ENCODE measurements at regions not wholly inside any gene's neighbourhood (a gene's known extent, or its start where the extent isn't known, plus 50 kb on each side); places are given as distances from the start of the nearest gene placed in this dataset.

DNA sequence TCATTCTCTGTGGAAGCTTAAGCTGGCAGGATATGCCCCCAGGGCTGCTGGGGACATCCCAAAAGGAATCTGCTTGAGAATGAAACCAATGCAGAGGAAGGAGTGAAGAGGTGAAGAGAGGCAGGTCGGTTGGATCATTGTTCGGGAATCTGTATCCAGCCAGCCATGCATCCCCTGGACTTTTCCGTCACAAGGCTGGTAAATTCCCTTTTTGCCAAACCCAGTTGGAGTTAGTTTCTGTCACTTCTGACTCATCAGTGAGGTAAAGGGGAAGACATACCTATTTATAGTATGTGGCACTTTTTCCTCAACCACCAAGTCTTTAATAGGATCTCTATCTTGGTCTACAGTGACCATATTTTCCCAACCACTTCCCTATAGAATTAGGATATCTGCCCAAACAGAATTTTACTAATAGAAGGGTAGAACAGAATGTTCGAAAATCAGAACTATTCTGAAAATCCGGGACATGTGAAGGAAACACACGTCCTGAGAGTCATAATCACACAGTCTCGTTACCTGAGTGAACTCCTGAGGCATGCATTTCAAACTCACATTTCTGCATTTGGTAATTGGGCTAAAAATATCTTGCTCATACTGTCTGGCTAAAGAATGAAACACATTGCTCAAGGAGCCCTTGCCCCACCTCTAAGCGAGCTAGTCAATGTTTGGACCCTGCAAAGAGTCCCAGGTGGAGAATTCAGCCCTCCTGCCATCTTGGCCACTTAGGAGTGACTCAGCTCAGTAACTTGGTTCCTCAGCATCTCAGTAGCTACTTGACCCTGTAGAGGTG lies 289.7 kb upstream of the ADAMTS9 start:
- DNase-seq (ENCODE audit: low spot score): no peak
- H3K36me3 Mint-ChIP-seq (ENCODE audit: low read depth, unreplicated experiment): no peaks in the 10 kb centered on the region
- no peak overlapping the region for H3K4me3 Mint-ChIP-seq (ENCODE audit: unreplicated experiment)
- TF ChIP-seq, protein P1, sequence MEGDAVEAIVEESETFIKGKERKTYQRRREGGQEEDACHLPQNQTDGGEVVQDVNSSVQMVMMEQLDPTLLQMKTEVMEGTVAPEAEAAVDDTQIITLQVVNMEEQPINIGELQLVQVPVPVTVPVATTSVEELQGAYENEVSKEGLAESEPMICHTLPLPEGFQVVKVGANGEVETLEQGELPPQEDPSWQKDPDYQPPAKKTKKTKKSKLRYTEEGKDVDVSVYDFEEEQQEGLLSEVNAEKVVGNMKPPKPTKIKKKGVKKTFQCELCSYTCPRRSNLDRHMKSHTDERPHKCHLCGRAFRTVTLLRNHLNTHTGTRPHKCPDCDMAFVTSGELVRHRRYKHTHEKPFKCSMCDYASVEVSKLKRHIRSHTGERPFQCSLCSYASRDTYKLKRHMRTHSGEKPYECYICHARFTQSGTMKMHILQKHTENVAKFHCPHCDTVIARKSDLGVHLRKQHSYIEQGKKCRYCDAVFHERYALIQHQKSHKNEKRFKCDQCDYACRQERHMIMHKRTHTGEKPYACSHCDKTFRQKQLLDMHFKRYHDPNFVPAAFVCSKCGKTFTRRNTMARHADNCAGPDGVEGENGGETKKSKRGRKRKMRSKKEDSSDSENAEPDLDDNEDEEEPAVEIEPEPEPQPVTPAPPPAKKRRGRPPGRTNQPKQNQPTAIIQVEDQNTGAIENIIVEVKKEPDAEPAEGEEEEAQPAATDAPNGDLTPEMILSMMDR (IDR thresholded peaks at IDR 0.05; ENCODE audit: unreplicated experiment): no peak
- peaks cover 4% of the 10 kb centered on the region for H3K27me3 Mint-ChIP-seq (ENCODE audit: unreplicated experiment)
- H3K27ac Mint-ChIP-seq (ENCODE audit: unreplicated experiment): no peak overlapping the region
- no peaks in the 10 kb centered on the region for H3K9me3 Mint-ChIP-seq (ENCODE audit: unreplicated experiment)
- H3K4me1 Mint-ChIP-seq (ENCODE audit: unreplicated experiment): peaks cover 9% of the 10 kb centered on the region

DNA sequence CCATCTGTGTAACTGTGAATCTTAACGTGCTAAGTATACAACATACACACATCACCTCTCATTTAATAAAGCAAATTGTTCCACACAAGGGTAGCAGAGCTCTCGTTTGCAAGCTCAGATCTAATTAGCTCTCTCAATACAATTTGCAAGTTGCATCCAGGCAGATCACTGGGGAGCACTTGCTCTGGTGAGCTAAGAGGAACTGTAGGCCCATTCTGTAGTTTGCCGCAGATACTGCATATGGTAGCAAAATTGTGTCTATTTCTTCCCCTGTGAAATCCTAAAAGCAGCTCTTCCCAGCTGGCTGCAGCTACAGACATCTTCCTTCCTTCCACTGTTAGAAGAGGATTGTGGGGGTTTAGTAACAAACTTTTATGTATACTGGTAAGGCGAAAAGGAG lies 288.7 kb upstream of the ADAMTS9 start:
- H3K27me3 Mint-ChIP-seq (ENCODE audit: unreplicated experiment): peaks cover 4% of the 10 kb centered on the region
- H3K4me1 Mint-ChIP-seq (ENCODE audit: unreplicated experiment): peaks cover 9% of the 10 kb centered on the region
- DNase-seq (ENCODE audit: low spot score): no peak
- H3K36me3 Mint-ChIP-seq (ENCODE audit: low read depth, unreplicated experiment): no peaks in the 10 kb centered on the region
- H3K4me3 Mint-ChIP-seq (ENCODE audit: unreplicated experiment): no peak overlapping the region
- H3K27ac Mint-ChIP-seq (ENCODE audit: unreplicated experiment): no peak overlapping the region
- TF ChIP-seq, protein P1 (IDR thresholded peaks at IDR 0.05; ENCODE audit: unreplicated experiment): no peak
- H3K9me3 Mint-ChIP-seq (ENCODE audit: unreplicated experiment): no peaks in the 10 kb centered on the region

DNA sequence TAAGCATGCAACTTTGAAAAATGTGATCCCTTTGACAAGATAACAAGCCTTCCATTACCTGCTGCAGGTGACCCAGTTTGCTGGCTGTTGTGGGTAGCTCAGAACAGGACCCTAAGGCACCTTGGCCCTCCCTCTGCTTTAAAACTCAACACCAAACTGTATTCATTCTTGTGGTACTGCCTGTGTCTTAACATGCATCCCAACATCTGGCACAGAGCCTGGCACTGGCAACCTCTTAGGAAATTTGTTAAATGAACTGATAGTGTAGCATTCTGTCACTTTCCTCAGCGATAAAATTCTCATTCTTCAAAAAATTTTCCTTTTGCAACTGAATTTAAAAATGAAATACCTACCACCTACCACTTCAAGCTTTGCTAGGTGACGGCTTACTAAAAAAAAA lies 287.3 kb upstream of the ADAMTS9 start:
- Mint-ChIP-seq H3K9me3 (ENCODE audit: unreplicated experiment) (no peaks in the 10 kb centered on the region), H3K4me3 (ENCODE audit: unreplicated experiment) (no peak overlapping the region), H3K36me3 (ENCODE audit: low read depth, unreplicated experiment) (no peaks in the 10 kb centered on the region), H3K4me1 (ENCODE audit: unreplicated experiment) (peaks cover 9% of the 10 kb centered on the region), H3K27ac (ENCODE audit: unreplicated experiment) (no peak overlapping the region), H3K27me3 (ENCODE audit: unreplicated experiment) (peaks cover 6% of the 10 kb centered on the region)
- TF ChIP-seq, protein P1 (IDR thresholded peaks at IDR 0.05; ENCODE audit: unreplicated experiment): no peak
- DNase-seq (ENCODE audit: low spot score): no peak

DNA sequence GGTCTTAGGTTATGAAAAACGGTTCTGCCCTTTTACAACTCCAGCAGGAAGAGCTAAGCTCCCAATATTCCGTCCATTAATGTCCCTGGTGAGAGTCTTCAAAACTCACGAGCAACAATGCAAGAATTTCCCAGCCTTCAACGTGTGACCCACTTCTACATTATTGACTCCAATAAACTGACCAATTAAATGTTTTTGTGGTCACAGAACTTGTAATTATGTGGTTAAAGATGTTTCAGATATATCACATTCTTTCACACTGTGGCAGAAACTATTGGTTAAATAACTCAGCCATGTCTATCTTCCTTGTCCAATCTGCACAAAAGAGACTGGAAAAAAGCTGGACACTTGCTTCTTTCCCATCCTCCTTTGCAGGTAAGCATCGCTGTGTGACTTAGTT lies 286.6 kb upstream of the ADAMTS9 start:
- H3K4me3 Mint-ChIP-seq (ENCODE audit: unreplicated experiment): no peak overlapping the region
- peaks cover 6% of the 10 kb centered on the region for H3K27me3 Mint-ChIP-seq (ENCODE audit: unreplicated experiment)
- H3K27ac Mint-ChIP-seq (ENCODE audit: unreplicated experiment): no peak overlapping the region
- H3K4me1 Mint-ChIP-seq (ENCODE audit: unreplicated experiment): peaks cover 9% of the 10 kb centered on the region
- no peaks in the 10 kb centered on the region for H3K9me3 Mint-ChIP-seq (ENCODE audit: unreplicated experiment)
- TF ChIP-seq, protein P1 (IDR thresholded peaks at IDR 0.05; ENCODE audit: unreplicated experiment): no peak
- no peaks in the 10 kb centered on the region for H3K36me3 Mint-ChIP-seq (ENCODE audit: low read depth, unreplicated experiment)
- no peak for DNase-seq (ENCODE audit: low spot score)

DNA sequence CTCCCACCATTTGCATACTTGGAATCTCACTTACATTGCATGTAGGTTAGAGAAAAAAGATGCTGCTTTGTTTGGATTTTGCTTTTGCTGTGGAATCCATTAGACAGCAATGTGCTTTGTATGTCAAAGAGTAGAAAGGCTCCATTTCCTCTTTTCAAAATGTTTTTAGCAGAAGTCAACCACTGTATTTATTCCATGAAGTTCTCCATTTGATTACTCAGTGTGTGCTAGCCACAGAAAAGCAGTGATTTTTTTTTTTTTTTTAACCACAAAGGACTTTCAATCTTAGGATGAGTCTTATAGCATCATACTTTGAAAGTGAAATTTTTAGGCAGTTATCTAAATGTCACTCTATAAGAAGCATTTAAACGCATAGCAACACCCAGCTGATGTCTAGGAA lies 285.0 kb upstream of the ADAMTS9 start:
- TF ChIP-seq, protein P1 (IDR thresholded peaks at IDR 0.05; ENCODE audit: unreplicated experiment): no peak
- H3K36me3 Mint-ChIP-seq (ENCODE audit: low read depth, unreplicated experiment): no peaks in the 10 kb centered on the region
- H3K27ac Mint-ChIP-seq (ENCODE audit: unreplicated experiment): no peak overlapping the region
- no peak for DNase-seq (ENCODE audit: low spot score)
- H3K9me3 Mint-ChIP-seq (ENCODE audit: unreplicated experiment): no peaks in the 10 kb centered on the region
- H3K4me3 Mint-ChIP-seq (ENCODE audit: unreplicated experiment): no peak overlapping the region
- peaks cover 4% of the 10 kb centered on the region for H3K27me3 Mint-ChIP-seq (ENCODE audit: unreplicated experiment)
- H3K4me1 Mint-ChIP-seq (ENCODE audit: unreplicated experiment): peaks cover 9% of the 10 kb centered on the region

Measured in endothelial cell (in vitro differentiated cells).